K562 (cell line): ENCODE measurements at regions not wholly inside any gene's neighbourhood (a gene's known extent, or its start where the extent isn't known, plus 50 kb on each side); places are given as distances from the start of the nearest gene placed in this dataset.

ENCODE experiments used
- ATAC-seq: fragments of 200-7000 bp; cut with Tn5 transposase; 3 replicates; pipeline ENCODE4 v1.9.1; 2020; ENCODE audit warnings: moderate library complexity
- BruUV-seq: library from RNA; stranded (reverse); fragments of 400-500 nt; replicated peaks from 2 replicates; lab custom pipeline; 2021; lab: Mats Ljungman, UMichigan
- CTCF ChIA-PET: fragments of 300-600 bp; formaldehyde crosslinking; extraction: SDS; loops from one replicate; lab custom pipeline; 2021; ENCODE audit warnings: low intra/inter-chr PET ratio; lab: Yijun Ruan, JAX
- POLR2A ChIA-PET: fragments of 300-600, 350-650 bp; sonication (Branson Sonifier 250); formaldehyde crosslinking; extraction: SDS; loops from one replicate; lab custom pipeline; 2021; ENCODE audit warnings: antibody characterized with exemption, inconsistent platforms; lab: Yijun Ruan, JAX
- DNase-seq, 4 experiments: peaks; one replicate each; pipeline versions ENCODE4 v3.0.0 to v3.0.0-alpha.2; 2011 to 2018; ENCODE audit warnings: low spot score in 3 of 4, mixed read lengths in 3 of 4; ENCODE audit errors: extremely low read depth in 1 of 4
- FAIRE-seq: peaks from 2 replicates; lab custom pipeline; 2011; peaks lifted over from hg19 to GRCh38; lab: Jason Lieb, UNC
- H2AFZ ChIP-seq: 2 replicates; pipeline ENCODE4 v1.6.0; 2011; ENCODE audit warnings: low read depth, low read length, control low read depth, inconsistent platforms
- H3K27ac ChIP-seq: fragments of 200-600 bp; 3 replicates; pipeline ENCODE4 v1.8.0; 2011; ENCODE audit warnings: low read depth, mild to moderate bottlenecking, control low read depth, inconsistent platforms, low read length, moderate library complexity, mixed read lengths; ENCODE audit errors: extremely low read depth
- H3K27me3 ChIP-seq, 2 experiments: fragments of 300-600 bp in 1 of 2; 2 replicates in 1 of 2; 3 replicates in 1 of 2; pipeline versions ENCODE4 v1.6.0 to v1.8.0; 2011; ENCODE audit warnings: inconsistent platforms in 2 of 2, low read length in 2 of 2, mild to moderate bottlenecking in 1 of 2, mixed read lengths in 1 of 2, moderate library complexity in 1 of 2; ENCODE audit not compliant: control insufficient read depth in 2 of 2, insufficient read depth in 2 of 2
- H3K36me3 ChIP-seq: fragments of 300-600 bp; 3 replicates; pipeline ENCODE4 v1.8.0; 2011; ENCODE audit warnings: mild to moderate bottlenecking, low read length, inconsistent platforms; ENCODE audit not compliant: control insufficient read depth, insufficient read depth
- H3K4me1 ChIP-seq, 2 experiments: fragments of 200-600 bp in 1 of 2; replicated peaks in 1 of 2; 2 replicates in 1 of 2; 3 replicates in 1 of 2; pipeline versions ENCODE4 v1.5.1 to v1.8.0; 2011; ENCODE audit warnings: inconsistent platforms in 2 of 2, low read length in 2 of 2, mild to moderate bottlenecking in 1 of 2, mixed read lengths in 1 of 2, moderate library complexity in 1 of 2; ENCODE audit not compliant: control insufficient read depth in 2 of 2, insufficient read depth in 2 of 2
- H3K4me2 ChIP-seq: 2 replicates; pipeline ENCODE4 v1.6.1; 2011; ENCODE audit warnings: low read length, control low read depth, inconsistent platforms, mixed read lengths; ENCODE audit not compliant: insufficient read depth
- H3K4me3 ChIP-seq: fragments of 200-600 bp; sonication (generic), shearing (Covaris generic); 2 replicates; pipeline ENCODE4 v1.5.1; 2016; ENCODE audit warnings: control low read depth, inconsistent platforms
- H3K79me2 ChIP-seq: fragments of 200-600 bp; 3 replicates; pipeline ENCODE4 v1.8.0; 2011; ENCODE audit warnings: low read length, inconsistent platforms; ENCODE audit not compliant: control insufficient read depth, insufficient read depth
- H3K9ac ChIP-seq, 2 experiments: 2 replicates each; pipeline versions ENCODE4 v1.6.0 to v1.6.1; 2011; ENCODE audit warnings: low read depth in 2 of 2, low read length in 2 of 2, control low read depth in 1 of 2, inconsistent platforms in 1 of 2, mild to moderate bottlenecking in 1 of 2, mixed read lengths in 1 of 2; ENCODE audit not compliant: insufficient read depth in 1 of 2
- H3K9me1 ChIP-seq: one replicate; pipeline ENCODE4 v1.6.0; 2011; ENCODE audit warnings: inconsistent platforms, mild to moderate bottlenecking, low read length, moderate library complexity; ENCODE audit not compliant: control insufficient read depth, insufficient read depth
- H3K9me3 ChIP-seq: replicated peaks from 2 replicates; pipeline ENCODE4 v1.5.1; 2011; ENCODE audit warnings: low read depth, low read length, inconsistent platforms; ENCODE audit not compliant: control insufficient read depth, insufficient read depth
- H4K20me1 ChIP-seq: replicated peaks from 2 replicates; pipeline ENCODE4 v1.6.1; 2011; ENCODE audit warnings: low read length, inconsistent platforms, mixed read lengths; ENCODE audit not compliant: control insufficient read depth, insufficient read depth
- ATF7 ChIP-seq: fragments of 450-650 bp; IDR thresholded peaks from 2 replicates; pipeline ENCODE4 v1.7.1; 2014; ENCODE audit warnings: mild to moderate bottlenecking, moderate library complexity
- HSF4 ChIP-seq: fragments of 250-450 bp; sonication (Bioruptor Pico); IDR thresholded peaks from 2 replicates; pipeline ENCODE4 v2.1.2; 2022; ENCODE audit warnings: mild to moderate bottlenecking, moderate library complexity, borderline replicate concordance
- NR1H2 ChIP-seq: sonication (generic); formaldehyde crosslinking; IDR thresholded peaks from 2 replicates; pipeline ENCODE4 v1.4.0; 2020; ENCODE audit warnings: mild to moderate bottlenecking, missing genetic modification reagents
- POLR2AphosphoS5 ChIP-seq: IDR thresholded peaks from 2 replicates; pipeline ENCODE4 v1.6.1; 2011; ENCODE audit warnings: mild to moderate bottlenecking, low read depth, low read length, moderate library complexity; ENCODE audit not compliant: control insufficient read depth, insufficient read depth
- RCOR1 ChIP-seq, 2 experiments: IDR thresholded peaks; 2 replicates each; pipeline ENCODE4 v1.6.1; 2012; ENCODE audit warnings: low read depth in 2 of 2, low read length in 2 of 2, borderline replicate concordance in 1 of 2, improper control_type of control experiment in 1 of 2
- SNIP1 ChIP-seq: fragments of 450-650 bp; IDR thresholded peaks from 2 replicates; pipeline ENCODE4 v1.7.1; 2017; ENCODE audit warnings: low read depth, mild to moderate bottlenecking
- TCFL5 ChIP-seq: fragments of 250-450 bp; sonication (Bioruptor Pico); conservative IDR thresholded peaks from 2 replicates; pipeline ENCODE4 v1.6.1; 2021; ENCODE audit warnings: mild to moderate bottlenecking, moderate library complexity, matching md5 sums
- ZBTB7A ChIP-seq: IDR thresholded peaks from 2 replicates; pipeline ENCODE4 v1.6.1; 2011; ENCODE audit warnings: low read depth, mild to moderate bottlenecking, low read length, moderate library complexity, borderline replicate concordance; ENCODE audit not compliant: control insufficient read depth
- WGBS: fragments of 100-300 bp; shearing (Covaris generic); methylation state at CpG from one replicate; pipeline ENCODE4 v1.1.6; 2016; ENCODE audit warnings: low coverage, mixed read lengths; ENCODE audit not compliant: insufficient coverage; ENCODE audit errors: missing lambda C conversion rate; 5-methylcytosine and 5-hydroxymethylcytosine counted together
- in situ Hi-C: fragments of 300-500 bp; cut with MboI; formaldehyde crosslinking; loops from 4 replicates; pipeline ENCODE4 v1.15.0; 2018; ENCODE audit warnings: inconsistent platforms, mixed read lengths
- intact Hi-C: fragments of 100-400 bp; cut with micrococcal nuclease; formaldehyde crosslinking; loops from 2 replicates; pipeline ENCODE4 v1.14.2; 2022
- TF ChIP-seq, protein P1 (sequence below): fragments of 250-450 bp; sonication (Bioruptor Pico); IDR thresholded peaks from 2 replicates; pipeline ENCODE4 v1.4.0; 2020
- TF ChIP-seq, protein P2 (sequence below): fragments of 450-650 bp; IDR thresholded peaks from 2 replicates; pipeline ENCODE4 v1.7.1; 2018; ENCODE audit warnings: mild to moderate bottlenecking, low read depth; ENCODE audit not compliant: partially characterized antibody

DNA sequence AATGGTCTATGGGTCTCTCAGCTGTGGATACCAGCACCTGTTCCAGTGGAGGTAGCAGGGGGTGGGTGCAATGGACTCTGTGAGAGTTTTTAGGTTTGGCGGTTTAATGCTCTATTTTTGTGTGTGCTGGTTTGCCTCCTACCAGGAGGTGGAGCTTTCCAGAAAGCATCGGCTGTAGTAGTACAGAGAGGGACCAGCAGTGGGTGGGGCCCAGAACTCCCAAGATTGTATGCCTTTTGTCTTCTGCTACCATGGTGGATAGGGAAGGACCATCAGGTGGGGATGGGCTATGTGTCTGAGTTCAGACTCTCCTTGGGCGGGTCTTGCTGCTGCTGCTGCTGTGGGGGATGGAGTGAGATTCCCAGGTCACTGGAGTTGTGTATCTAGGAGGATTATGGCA, 557.2 kb upstream of the GRID2 start:
- no peaks in the 10 kb centered on the region for H3K9me1 ChIP-seq
- ATAC-seq, result no peak
- no TSS peak for BruUV-seq
- no peak for TF ChIP-seq SNIP1
- TF ChIP-seq, protein P1, sequence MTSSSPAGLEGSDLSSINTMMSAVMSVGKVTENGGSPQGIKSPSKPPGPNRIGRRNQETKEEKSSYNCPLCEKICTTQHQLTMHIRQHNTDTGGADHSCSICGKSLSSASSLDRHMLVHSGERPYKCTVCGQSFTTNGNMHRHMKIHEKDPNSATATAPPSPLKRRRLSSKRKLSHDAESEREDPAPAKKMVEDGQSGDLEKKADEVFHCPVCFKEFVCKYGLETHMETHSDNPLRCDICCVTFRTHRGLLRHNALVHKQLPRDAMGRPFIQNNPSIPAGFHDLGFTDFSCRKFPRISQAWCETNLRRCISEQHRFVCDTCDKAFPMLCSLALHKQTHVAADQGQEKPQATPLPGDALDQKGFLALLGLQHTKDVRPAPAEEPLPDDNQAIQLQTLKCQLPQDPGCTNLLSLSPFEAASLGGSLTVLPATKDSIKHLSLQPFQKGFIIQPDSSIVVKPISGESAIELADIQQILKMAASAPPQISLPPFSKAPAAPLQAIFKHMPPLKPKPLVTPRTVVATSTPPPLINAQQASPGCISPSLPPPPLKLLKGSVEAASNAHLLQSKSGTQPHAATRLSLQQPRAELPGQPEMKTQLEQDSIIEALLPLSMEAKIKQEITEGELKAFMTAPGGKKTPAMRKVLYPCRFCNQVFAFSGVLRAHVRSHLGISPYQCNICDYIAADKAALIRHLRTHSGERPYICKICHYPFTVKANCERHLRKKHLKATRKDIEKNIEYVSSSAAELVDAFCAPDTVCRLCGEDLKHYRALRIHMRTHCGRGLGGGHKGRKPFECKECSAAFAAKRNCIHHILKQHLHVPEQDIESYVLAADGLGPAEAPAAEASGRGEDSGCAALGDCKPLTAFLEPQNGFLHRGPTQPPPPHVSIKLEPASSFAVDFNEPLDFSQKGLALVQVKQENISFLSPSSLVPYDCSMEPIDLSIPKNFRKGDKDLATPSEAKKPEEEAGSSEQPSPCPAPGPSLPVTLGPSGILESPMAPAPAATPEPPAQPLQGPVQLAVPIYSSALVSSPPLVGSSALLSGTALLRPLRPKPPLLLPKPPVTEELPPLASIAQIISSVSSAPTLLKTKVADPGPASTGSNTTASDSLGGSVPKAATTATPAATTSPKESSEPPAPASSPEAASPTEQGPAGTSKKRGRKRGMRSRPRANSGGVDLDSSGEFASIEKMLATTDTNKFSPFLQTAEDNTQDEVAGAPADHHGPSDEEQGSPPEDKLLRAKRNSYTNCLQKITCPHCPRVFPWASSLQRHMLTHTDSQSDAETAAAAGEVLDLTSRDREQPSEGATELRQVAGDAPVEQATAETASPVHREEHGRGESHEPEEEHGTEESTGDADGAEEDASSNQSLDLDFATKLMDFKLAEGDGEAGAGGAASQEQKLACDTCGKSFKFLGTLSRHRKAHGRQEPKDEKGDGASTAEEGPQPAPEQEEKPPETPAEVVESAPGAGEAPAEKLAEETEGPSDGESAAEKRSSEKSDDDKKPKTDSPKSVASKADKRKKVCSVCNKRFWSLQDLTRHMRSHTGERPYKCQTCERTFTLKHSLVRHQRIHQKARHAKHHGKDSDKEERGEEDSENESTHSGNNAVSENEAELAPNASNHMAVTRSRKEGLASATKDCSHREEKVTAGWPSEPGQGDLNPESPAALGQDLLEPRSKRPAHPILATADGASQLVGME, result no peak
- no peak for TF ChIP-seq HSF4 (CRISPR knock-in tag)
- TF ChIP-seq, protein P2, sequence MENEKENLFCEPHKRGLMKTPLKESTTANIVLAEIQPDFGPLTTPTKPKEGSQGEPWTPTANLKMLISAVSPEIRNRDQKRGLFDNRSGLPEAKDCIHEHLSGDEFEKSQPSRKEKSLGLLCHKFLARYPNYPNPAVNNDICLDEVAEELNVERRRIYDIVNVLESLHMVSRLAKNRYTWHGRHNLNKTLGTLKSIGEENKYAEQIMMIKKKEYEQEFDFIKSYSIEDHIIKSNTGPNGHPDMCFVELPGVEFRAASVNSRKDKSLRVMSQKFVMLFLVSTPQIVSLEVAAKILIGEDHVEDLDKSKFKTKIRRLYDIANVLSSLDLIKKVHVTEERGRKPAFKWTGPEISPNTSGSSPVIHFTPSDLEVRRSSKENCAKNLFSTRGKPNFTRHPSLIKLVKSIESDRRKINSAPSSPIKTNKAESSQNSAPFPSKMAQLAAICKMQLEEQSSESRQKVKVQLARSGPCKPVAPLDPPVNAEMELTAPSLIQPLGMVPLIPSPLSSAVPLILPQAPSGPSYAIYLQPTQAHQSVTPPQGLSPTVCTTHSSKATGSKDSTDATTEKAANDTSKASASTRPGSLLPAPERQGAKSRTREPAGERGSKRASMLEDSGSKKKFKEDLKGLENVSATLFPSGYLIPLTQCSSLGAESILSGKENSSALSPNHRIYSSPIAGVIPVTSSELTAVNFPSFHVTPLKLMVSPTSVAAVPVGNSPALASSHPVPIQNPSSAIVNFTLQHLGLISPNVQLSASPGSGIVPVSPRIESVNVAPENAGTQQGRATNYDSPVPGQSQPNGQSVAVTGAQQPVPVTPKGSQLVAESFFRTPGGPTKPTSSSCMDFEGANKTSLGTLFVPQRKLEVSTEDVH, result no peak
- no peak for TF ChIP-seq RCOR1 (IDR thresholded peaks at IDR 0.05; ENCODE audit: borderline replicate concordance in 1 of 2, low read depth in 2 of 2, low read length in 2 of 2)
- TF ChIP-seq NR1H2 (CRISPR knock-in tag), result no peak
- TF ChIP-seq ZBTB7A, result no peak
- no peak for TF ChIP-seq TCFL5 (CRISPR knock-in tag)
- no peak for TF ChIP-seq ATF7
- no peak for TF ChIP-seq POLR2AphosphoS5

More for the DNA sequence above, 557.2 kb upstream of the GRID2 start:
- Histone ChIP-seq H2AFZ (no peak overlapping the region), H3K9ac (no peak overlapping the region), H3K4me2 (no peak overlapping the region), H3K4me3 (no peak overlapping the region), H3K9me3 (no peaks in the 10 kb centered on the region), H3K79me2 (no peaks in the 10 kb centered on the region), H4K20me1 (no peaks in the 10 kb centered on the region), H3K27ac (no peak overlapping the region), H3K27me3 (no peaks in the 10 kb centered on the region), H3K4me1 (no peaks in the 10 kb centered on the region), H3K36me3 (no peaks in the 10 kb centered on the region)
- FAIRE-seq (no peak), DNase-seq (no peak)
- intact Hi-C loops (no loop called here), in situ Hi-C loops (no loop called here)
- WGBS, result 0% methylated on average over 3 of the region's 3 CpGs
- ChIA-PET CTCF (no interaction called here), POLR2A (interaction anchor here (0.6 kb wide), 1 partner anchor 15 kb away, joined by 3 read pairs; no protein-coding TSS in a partner anchor)
